H1 (cell line): ENCODE measurements at regions not wholly inside any gene's neighbourhood (a gene's known extent, or its start where the extent isn't known, plus 50 kb on each side); places are given as distances from the start of the nearest gene placed in this dataset.

Source experiments
- BRCA1 ChIP-seq: IDR thresholded peaks from 2 replicates; pipeline ENCODE4 v1.6.1; 2012; ENCODE audit warnings: low read depth, low read length, improper control_type of control experiment
- KDM5A ChIP-seq: fragments of 200-600 bp; IDR thresholded peaks from 2 replicates; pipeline ENCODE4 v1.7.1; 2012; ENCODE audit warnings: mild to moderate bottlenecking, low read length, inconsistent platforms, mixed read lengths
- TAF7 ChIP-seq: optimal IDR thresholded peaks from 2 replicates; pipeline ENCODE3; 2011; ENCODE audit warnings: low read depth, mild to moderate bottlenecking, inconsistent platforms, low read length, moderate library complexity, borderline replicate concordance
- TF ChIP-seq, protein P1 (sequence below), 3 experiments: IDR thresholded peaks; 1 replicate in 2 of 3; 2 replicates in 1 of 3; pipeline versions ENCODE4 v1.5.1 to v1.6.1; 2011; ENCODE audit warnings: low read length in 3 of 3, mild to moderate bottlenecking in 3 of 3, inconsistent platforms in 2 of 3, low read depth in 1 of 3, moderate library complexity in 1 of 3; ENCODE audit not compliant: insufficient read depth in 1 of 3; ENCODE audit errors: control extremely low read depth in 1 of 3

DNA sequence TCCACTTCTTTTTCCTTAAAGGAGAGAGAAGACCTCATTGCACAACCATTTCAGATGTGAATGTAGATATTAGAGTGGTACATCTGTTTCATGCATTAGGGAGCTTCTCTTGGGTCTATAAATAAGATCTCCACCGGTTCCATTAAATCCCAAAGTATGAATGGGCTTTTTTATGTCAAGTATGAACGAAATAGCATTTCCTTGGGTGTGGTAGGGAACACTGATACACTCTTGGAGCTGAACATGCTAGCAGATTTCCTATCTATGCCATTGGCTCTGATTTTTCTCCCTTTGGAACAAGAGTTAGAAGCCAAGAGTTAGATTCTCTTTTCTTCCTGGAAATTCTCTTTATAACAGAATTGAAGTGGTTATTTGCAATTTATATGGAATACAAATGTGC, 245.6 kb upstream of the ADAMTS5 start (continued):
- TF ChIP-seq, protein P1, sequence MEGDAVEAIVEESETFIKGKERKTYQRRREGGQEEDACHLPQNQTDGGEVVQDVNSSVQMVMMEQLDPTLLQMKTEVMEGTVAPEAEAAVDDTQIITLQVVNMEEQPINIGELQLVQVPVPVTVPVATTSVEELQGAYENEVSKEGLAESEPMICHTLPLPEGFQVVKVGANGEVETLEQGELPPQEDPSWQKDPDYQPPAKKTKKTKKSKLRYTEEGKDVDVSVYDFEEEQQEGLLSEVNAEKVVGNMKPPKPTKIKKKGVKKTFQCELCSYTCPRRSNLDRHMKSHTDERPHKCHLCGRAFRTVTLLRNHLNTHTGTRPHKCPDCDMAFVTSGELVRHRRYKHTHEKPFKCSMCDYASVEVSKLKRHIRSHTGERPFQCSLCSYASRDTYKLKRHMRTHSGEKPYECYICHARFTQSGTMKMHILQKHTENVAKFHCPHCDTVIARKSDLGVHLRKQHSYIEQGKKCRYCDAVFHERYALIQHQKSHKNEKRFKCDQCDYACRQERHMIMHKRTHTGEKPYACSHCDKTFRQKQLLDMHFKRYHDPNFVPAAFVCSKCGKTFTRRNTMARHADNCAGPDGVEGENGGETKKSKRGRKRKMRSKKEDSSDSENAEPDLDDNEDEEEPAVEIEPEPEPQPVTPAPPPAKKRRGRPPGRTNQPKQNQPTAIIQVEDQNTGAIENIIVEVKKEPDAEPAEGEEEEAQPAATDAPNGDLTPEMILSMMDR (IDR thresholded peaks at IDR 0.05; ENCODE audit: control extremely low read depth in 1 of 3, insufficient read depth in 1 of 3, low read depth in 1 of 3, low read length in 3 of 3) = no peak
- TF ChIP-seq TAF7 = no peak
- TF ChIP-seq BRCA1 = no peak
- no peak for TF ChIP-seq KDM5A
